HCT116 (cell line): ENCODE measurements at regions not wholly inside any gene's neighbourhood (a gene's known extent, or its start where the extent isn't known, plus 50 kb on each side); places are given as distances from the start of the nearest gene placed in this dataset.

Experiments
- ATAC-seq: fragments of 200-7000 bp; cut with Tn5 transposase; 2 replicates; pipeline ENCODE4 v1.9.1; 2020; ENCODE audit warnings: mild to moderate bottlenecking, moderate library complexity
- BruUV-seq: library from RNA; stranded (reverse); fragments of 400-500 nt; replicated peaks from 2 replicates; lab custom pipeline; 2021; lab: Mats Ljungman, UMichigan
- CTCF ChIA-PET: fragments of 300-600 bp; sonication (Branson Sonifier 250); formaldehyde crosslinking; loops from one replicate; lab custom pipeline; 2021; ENCODE audit warnings: antibody characterized with exemption; lab: Charles Lee
- POLR2A ChIA-PET: fragments of 300-600, 350-600 bp; sonication (Branson Sonifier 250); formaldehyde crosslinking; loops from one replicate; lab custom pipeline; 2021; ENCODE audit warnings: antibody characterized with exemption; lab: Charles Lee
- RAD21 ChIA-PET, 2 experiments: fragments of 300-600 bp; sonication (Branson Sonifier 250); formaldehyde crosslinking; loops; one replicate each; lab custom pipeline; 2023; ENCODE audit warnings: low total read pairs in 2 of 2; ENCODE audit not compliant: uncharacterized antibody in 2 of 2, unreplicated experiment in 2 of 2, low non-redundant PET in 1 of 2; lab: Charles Lee
- DNase-seq: peaks from one replicate; pipeline ENCODE4 v3.0.0-alpha.2; 2010; ENCODE audit warnings: low read depth, low spot score
- H2AFZ ChIP-seq: fragments of 200-600 bp; shearing (Covaris generic), sonication (generic); 2 replicates; pipeline ENCODE4 v1.6.1; 2017; ENCODE audit warnings: low read depth, mixed run types, mixed read lengths, antibody characterized with exemption, low read length; ENCODE audit not compliant: poor library complexity, severe bottlenecking
- H3K27ac ChIP-seq: 2 replicates; pipeline ENCODE4 v1.5.1; 2012; ENCODE audit warnings: low read depth, low read length
- H3K27me3 ChIP-seq: fragments of 200-600 bp; sonication (generic); 2 replicates; pipeline ENCODE4 v1.6.1; 2016; ENCODE audit warnings: mixed run types, low read length, mixed read lengths; ENCODE audit not compliant: insufficient read depth
- H3K36me3 ChIP-seq, 2 experiments: fragments of 200-500 bp in 1 of 2; fragments of 200-600 bp in 1 of 2; sonication (Bioruptor generic) in 1 of 2; sonication (generic) in 1 of 2; 2 replicates each; pipeline versions ENCODE4 v1.5.1 to v1.6.1; 2014 to 2016; ENCODE audit warnings: low read length in 2 of 2, inconsistent platforms in 1 of 2, mixed read lengths in 1 of 2, mixed run types in 1 of 2; ENCODE audit not compliant: insufficient read depth in 2 of 2, control insufficient read depth in 1 of 2
- H3K4me1 ChIP-seq, 2 experiments: fragments of 200-600 bp in 1 of 2; sonication (generic) in 1 of 2; 2 replicates each; pipeline versions ENCODE4 v1.5.1 to v1.6.1; 2012 to 2017; ENCODE audit warnings: low read length in 2 of 2, inconsistent platforms in 1 of 2, mild to moderate bottlenecking in 1 of 2, mixed read lengths in 1 of 2, mixed run types in 1 of 2, moderate library complexity in 1 of 2; ENCODE audit not compliant: insufficient read depth in 2 of 2, control insufficient read depth in 1 of 2
- H3K4me2 ChIP-seq: fragments of 200-600 bp; sonication (generic); 2 replicates; pipeline ENCODE4 v1.6.1; 2017; ENCODE audit warnings: mixed run types, low read length, mixed read lengths
- H3K4me3 ChIP-seq, 2 experiments: fragments of 200-600 bp in 1 of 2; sonication (generic) in 1 of 2; replicated peaks in 1 of 2; 2 replicates each; pipeline ENCODE4 v1.5.1; 2011 to 2016; ENCODE audit warnings: low read length in 2 of 2, control low read depth in 1 of 2, low read depth in 1 of 2, mild to moderate bottlenecking in 1 of 2, mixed read lengths in 1 of 2, mixed run types in 1 of 2
- H3K79me2 ChIP-seq: fragments of 200-600 bp; sonication (generic); 2 replicates; pipeline ENCODE4 v1.6.1; 2017; ENCODE audit warnings: mild to moderate bottlenecking, mixed run types, low read length, moderate library complexity, mixed read lengths; ENCODE audit not compliant: insufficient read depth
- H3K9ac ChIP-seq: fragments of 200-600 bp; sonication (generic); 2 replicates; pipeline ENCODE4 v1.6.1; 2016; ENCODE audit warnings: low read length, mixed read lengths
- H3K9me2 ChIP-seq: fragments of 200-600 bp; sonication (generic), shearing (Covaris generic); 2 replicates; pipeline ENCODE4 v1.6.1; 2017; ENCODE audit warnings: mixed run types, mild to moderate bottlenecking, moderate library complexity; ENCODE audit not compliant: insufficient read depth
- H3K9me3 ChIP-seq, 2 experiments: fragments of 200-500 bp in 1 of 2; fragments of 200-600 bp in 1 of 2; sonication (Bioruptor generic) in 1 of 2; sonication (generic) in 1 of 2; 2 replicates each; pipeline ENCODE4 v1.6.1; 2014 to 2017; ENCODE audit warnings: low read length in 2 of 2, mixed read lengths in 2 of 2, inconsistent platforms in 1 of 2, low read depth in 1 of 2, mild to moderate bottlenecking in 1 of 2, mixed run types in 1 of 2, moderate library complexity in 1 of 2; ENCODE audit not compliant: control insufficient read depth in 1 of 2, insufficient read depth in 1 of 2
- H4K20me1 ChIP-seq: fragments of 200-600 bp; sonication (generic), shearing (Covaris generic); 2 replicates; pipeline ENCODE4 v1.6.1; 2017; ENCODE audit warnings: mixed run types, mild to moderate bottlenecking, moderate library complexity; ENCODE audit not compliant: insufficient read depth
- ATF3 ChIP-seq: IDR thresholded peaks from 2 replicates; pipeline ENCODE4 v1.6.1; 2012
- CBX3 ChIP-seq: IDR thresholded peaks from 2 replicates; pipeline ENCODE4 v1.6.1; 2012; ENCODE audit warnings: low read depth
- EGR1 ChIP-seq: IDR thresholded peaks from 2 replicates; pipeline ENCODE4 v1.6.1; 2012; ENCODE audit warnings: low read depth
- ELF1 ChIP-seq: IDR thresholded peaks from 2 replicates; pipeline ENCODE4 v1.6.1; 2012; ENCODE audit warnings: low read depth, borderline replicate concordance
- EZH2phosphoT487 ChIP-seq: fragments of 200-600 bp; IDR thresholded peaks from 2 replicates; pipeline ENCODE4 v1.6.1; 2018; ENCODE audit warnings: antibody characterized with exemption, borderline replicate concordance
- FOSL1 ChIP-seq: IDR thresholded peaks from 2 replicates; pipeline ENCODE4 v1.6.1; 2012; ENCODE audit warnings: low read depth
- POLR2A ChIP-seq: IDR thresholded peaks from 2 replicates; pipeline ENCODE4 v1.7.0; 2011; ENCODE audit warnings: borderline replicate concordance; ENCODE audit not compliant: insufficient read depth, insufficient read length; ENCODE audit errors: extremely low read depth
- POLR2AphosphoS5 ChIP-seq: IDR thresholded peaks from 2 replicates; pipeline ENCODE4 v1.6.1; 2011; ENCODE audit warnings: mild to moderate bottlenecking, low read depth, low read length, moderate library complexity
- RAD21 ChIP-seq: IDR thresholded peaks from 2 replicates; pipeline ENCODE4 v1.6.1; 2012; ENCODE audit warnings: low read depth, mild to moderate bottlenecking
- REST ChIP-seq: IDR thresholded peaks from 2 replicates; pipeline ENCODE4 v1.6.1; 2012; ENCODE audit warnings: low read depth
- SIN3A ChIP-seq: IDR thresholded peaks from 2 replicates; pipeline ENCODE4 v1.6.1; 2012; ENCODE audit warnings: low read depth
- SP1 ChIP-seq: IDR thresholded peaks from 2 replicates; pipeline ENCODE4 v1.6.1; 2012; ENCODE audit warnings: low read depth
- TCF7L2 ChIP-seq: IDR thresholded peaks from 2 replicates; pipeline ENCODE4 v1.7.0; 2011; ENCODE audit warnings: borderline replicate concordance, inconsistent platforms; ENCODE audit not compliant: insufficient read depth, insufficient read length; ENCODE audit errors: extremely low read depth
- YY1 ChIP-seq: IDR thresholded peaks from 2 replicates; pipeline ENCODE4 v1.6.1; 2011; ENCODE audit warnings: low read length, low read depth, moderate library complexity, mild to moderate bottlenecking; ENCODE audit not compliant: insufficient replicate concordance; ENCODE audit errors: extremely low read depth
- ZBTB33 ChIP-seq: IDR thresholded peaks from 2 replicates; pipeline ENCODE4 v1.6.1; 2011; ENCODE audit warnings: mild to moderate bottlenecking, low read length, moderate library complexity; ENCODE audit not compliant: insufficient replicate concordance; ENCODE audit errors: extremely low read depth
- ZFX ChIP-seq: fragments of 450-650 bp; IDR thresholded peaks from 2 replicates; pipeline ENCODE4 v1.6.1; 2017
- ZNF274 ChIP-seq: fragments of 200-500 bp; sonication (Bioruptor generic); IDR thresholded peaks from 2 replicates; pipeline ENCODE4 v1.6.1; 2014; ENCODE audit warnings: mild to moderate bottlenecking, low read depth, low read length, inconsistent platforms
- intact Hi-C: fragments of 100-400 bp; cut with micrococcal nuclease; formaldehyde crosslinking; loops from 2 replicates; pipeline ENCODE4 v1.10.0; 2022

GRCh38 chr13:53204598-53204997 lies 176.0 kb downstream of the OLFM4 start:
- H2AFZ ChIP-seq, result no peak overlapping the region
- H3K4me1 ChIP-seq, result no peaks in the 10 kb centered on the region
- ChIA-PET POLR2A (no interaction called here), CTCF (no interaction called here), RAD21 (no interaction called here)
- DNase-seq, result no peak
- H3K36me3 ChIP-seq, result no peaks in the 10 kb centered on the region
- no peak for ATAC-seq
- no peak overlapping the region for H3K9ac ChIP-seq
- no peaks in the 10 kb centered on the region for H3K27me3 ChIP-seq
- intact Hi-C loops, result no loop called here
- H3K27ac ChIP-seq, result no peak overlapping the region
- no peak overlapping the region for H3K4me2 ChIP-seq
- H3K79me2 ChIP-seq, result no peaks in the 10 kb centered on the region
- H3K9me2 ChIP-seq, result no peaks in the 10 kb centered on the region
- H3K9me3 ChIP-seq, result peaks cover 0 to 3% of the 10 kb centered on the region in 2 experiments; a peak in 1 of 4 replicates
- H4K20me1 ChIP-seq, result no peaks in the 10 kb centered on the region
- BruUV-seq, result no TSS peak
- no peak overlapping the region for H3K4me3 ChIP-seq
- TF ChIP-seq EGR1 (no peak), TCF7L2 (no peak), EZH2phosphoT487 (no peak), REST (no peak), RAD21 (no peak), ZFX (no peak), POLR2AphosphoS5 (no peak), SIN3A (no peak), CBX3 (no peak), ATF3 (no peak), FOSL1 (no peak), YY1 (no peak), SP1 (no peak), ZBTB33 (no peak), ELF1 (no peak), POLR2A (no peak), ZNF274 (no peak)
